NCI-H524 (cell line): ENCODE measurements at regions not wholly inside any gene's neighbourhood (a gene's known extent, or its start where the extent isn't known, plus 50 kb on each side); places are given as distances from the start of the nearest gene placed in this dataset.
"Not testable (repeated sequence)": the region's sequence is repeated elsewhere in the genome, so short reads cannot be mapped to it uniquely, and the experiment has no call there.

Source experiments
- DNase-seq, 2 experiments: peaks; one replicate each; lab custom pipeline; 2025; lab: John Stamatoyannopoulos, UW

DNA sequence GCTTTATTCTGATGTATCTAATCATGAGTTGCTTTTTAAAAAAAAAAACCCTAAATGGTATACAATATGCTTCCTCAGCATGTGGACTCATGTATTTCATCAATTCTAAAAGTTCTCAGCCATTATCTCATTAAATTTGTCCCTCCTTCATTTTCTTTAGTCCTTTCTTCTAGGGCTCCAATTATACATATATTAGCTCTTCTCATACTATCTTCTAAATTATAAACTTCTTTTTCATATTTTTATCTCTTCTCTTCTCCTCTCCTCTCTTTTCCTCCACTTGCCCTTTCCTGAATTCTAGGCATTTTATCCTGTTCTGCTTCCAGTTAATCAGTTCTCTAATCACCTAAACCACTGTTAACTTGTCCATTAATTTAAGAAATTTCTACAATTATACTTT lies 55.0 kb upstream of the IL33 start:
- no peak for DNase-seq

DNA sequence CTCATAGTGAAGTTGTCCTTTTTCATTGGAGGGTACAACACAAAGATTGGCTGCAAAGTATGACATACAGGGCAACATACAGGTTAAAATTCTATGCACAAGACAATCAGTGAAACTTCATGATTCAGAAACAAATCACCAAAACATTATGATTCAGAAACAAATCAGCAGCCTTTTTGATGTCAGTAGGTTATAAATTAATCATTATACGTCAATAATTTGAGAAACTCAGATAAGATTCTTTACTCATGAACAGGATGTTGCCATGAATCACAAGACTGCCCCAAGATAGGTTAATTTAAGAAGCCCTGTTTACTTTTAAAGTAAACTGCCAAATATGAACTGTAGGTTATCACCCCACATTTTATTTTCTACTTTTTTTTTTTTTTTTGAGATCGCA lies 62.2 kb upstream of the IL33 start:
- no peak for DNase-seq

DNA sequence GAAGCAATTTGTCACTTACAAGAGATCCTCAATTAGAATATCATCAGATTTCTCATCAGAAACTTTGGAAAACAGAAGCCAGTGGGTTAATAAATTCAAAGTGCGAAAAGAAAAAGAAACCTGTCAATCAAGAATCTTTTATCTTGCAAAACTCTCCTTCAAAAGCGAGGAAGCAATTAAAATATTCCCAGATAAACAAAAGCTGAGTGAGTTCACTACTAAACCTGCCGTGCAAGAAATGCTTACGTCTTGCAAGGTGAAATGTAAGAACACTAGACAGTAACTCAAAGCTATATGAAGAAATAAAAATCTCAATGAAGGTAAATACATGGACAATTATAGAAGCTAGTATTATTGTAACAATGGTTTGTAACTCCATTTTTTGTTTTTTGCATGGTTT lies 62.8 kb upstream of the IL33 start:
- no peak for DNase-seq

DNA sequence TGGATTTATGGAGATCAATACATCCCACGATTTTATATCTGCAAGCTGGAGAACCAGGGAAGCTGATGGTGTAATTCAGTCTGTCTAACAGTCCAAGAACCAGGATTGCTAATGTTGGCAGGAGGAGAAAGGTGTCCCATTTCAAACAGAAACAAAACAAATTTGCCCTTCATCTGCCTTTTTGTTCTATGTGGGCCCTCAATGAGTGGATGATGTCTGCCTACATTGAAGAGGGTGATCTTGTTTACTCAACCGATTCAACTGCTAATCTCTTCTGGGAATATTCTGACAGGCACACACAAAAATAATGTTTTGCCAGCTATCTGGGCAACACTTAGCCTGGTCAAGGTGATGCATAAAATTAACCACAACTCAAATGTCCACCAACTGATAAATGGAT lies 65.1 kb upstream of the IL33 start:
- DNase-seq: no peak

DNA sequence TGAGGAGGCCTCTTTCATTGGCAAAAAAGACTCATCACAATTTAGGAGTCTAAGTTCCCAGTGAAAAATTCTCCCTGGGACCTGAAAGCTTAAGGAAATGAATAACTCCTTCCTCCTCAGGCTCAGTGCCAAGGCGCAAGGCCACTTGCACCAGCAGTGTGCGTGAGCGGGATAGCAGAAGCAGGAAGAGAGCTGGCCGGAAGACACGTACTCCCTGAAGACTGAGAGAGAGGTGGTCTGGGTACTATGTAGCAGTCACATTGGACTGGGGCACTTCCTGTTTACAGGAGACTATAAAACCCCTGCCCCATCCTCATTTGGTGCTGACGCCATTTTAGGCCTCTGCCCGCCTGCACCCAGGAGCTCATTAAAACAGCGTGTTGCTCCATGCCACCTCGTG lies 66.3 kb upstream of the IL33 start:
- DNase-seq: no peak

DNA sequence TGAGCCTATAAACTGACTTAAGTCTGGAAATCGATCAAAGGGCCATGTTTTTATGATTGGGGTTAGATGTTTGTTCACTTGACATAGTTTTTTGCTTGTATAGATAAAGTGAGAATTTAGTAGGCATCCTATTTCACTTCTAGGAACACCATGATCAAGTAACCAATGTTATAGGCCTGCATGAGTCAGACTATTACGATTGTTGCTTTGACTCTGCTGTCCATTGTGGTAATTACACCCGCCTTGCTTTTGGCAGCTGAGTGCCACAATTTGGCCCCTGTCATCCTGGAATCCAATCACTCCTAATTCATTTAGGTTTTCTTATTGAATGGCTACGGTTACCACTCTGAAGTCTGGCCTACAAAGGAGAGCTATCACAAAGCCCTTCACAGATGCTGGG lies 67.8 kb upstream of the IL33 start:
- DNase-seq: no peak

DNA sequence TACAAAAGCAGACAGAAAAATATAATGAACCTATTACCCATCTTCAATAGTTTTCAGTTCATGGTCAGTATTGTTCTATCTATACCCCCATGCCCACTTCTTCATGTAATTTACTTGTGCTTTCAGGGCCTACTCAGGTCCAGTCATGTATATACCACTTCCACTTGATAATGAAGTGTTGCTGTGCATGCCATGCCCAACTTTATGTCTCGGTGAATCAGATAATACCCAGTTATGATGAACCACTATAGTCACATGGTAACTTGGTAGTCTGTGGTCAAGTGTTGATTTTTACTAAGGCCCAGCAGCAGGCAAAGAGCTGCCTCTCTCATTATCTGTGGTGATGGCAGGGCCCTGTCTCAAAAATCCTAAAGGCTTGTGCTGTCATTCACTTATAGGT lies 70.7 kb upstream of the IL33 start:
- no peak for DNase-seq

DNA sequence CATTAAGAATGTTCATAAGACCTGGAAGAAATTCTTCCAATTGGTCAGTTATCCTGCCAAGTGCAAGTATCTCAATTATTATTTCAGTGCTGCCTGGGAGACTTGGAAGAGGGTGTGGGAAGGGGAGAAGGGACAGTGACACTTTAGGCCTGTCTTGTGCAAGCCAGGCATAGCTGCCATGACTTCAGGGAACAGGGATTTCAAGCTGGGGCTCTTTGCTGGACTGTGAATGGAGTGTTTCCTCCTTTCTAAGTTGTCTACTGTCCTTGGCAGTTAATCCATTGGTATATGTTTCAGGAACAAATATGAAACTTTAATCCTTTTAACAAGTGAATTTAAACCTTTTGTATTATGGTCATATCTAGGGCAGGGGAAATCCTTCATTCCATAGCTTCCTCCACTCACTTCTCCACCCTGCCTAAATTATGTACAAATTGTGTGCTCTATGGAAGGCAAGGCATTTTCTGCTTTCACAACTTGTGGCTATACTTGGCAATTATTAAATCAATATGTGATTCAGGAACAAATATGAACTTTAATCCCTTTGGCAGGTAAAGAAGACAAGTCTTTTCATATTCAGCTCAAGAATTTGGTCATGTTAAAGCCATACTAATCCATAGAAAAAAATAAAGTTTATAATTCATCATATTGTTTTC lies 72.7 kb upstream of the IL33 start:
- DNase-seq: no peak

DNA sequence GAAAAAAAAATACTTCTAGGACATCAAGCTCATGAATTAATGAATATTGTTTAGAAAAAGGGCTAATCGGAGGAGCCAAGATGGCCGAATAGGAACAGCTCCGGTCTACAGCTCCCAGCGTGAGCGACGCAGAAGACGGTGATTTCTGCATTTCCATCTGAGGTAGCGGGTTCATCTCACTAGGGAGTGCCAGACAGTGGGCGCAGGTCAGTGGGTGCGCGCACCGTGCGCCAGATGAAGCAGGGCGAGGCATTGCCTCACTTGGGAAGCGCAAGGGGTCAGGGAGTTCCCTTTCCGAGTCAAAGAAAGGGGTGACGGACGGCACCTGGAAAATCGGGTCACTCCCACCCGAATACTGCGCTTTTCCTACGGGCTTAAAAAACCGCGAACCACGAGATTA lies 79.8 kb upstream of the IL33 start:
- not testable (repeated sequence) for DNase-seq

DNA sequence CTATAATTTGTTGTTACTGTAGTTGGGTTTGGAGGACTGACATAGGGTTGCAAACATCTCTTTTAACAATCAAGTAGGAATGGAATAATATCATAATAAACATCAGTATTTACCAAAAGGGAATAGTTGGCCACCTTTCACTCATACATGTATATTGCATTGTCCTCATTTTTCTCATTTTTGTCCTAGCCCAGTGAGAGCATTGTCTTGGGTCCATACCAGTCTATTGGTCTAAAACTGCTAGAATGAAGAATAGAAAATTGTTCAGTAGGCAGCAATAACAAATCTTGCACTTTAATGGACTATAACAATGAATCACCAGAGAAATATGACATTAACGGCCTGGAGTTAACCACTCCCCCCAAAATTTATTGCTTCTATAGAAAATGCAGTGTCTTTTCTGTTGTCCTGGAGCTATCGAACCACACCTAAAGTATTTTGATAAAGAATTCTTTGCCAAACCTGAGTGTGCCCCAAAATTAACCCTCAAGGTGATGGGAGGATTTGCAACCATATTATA lies 80.9 kb upstream of the IL33 start:
- no peak for DNase-seq

DNA sequence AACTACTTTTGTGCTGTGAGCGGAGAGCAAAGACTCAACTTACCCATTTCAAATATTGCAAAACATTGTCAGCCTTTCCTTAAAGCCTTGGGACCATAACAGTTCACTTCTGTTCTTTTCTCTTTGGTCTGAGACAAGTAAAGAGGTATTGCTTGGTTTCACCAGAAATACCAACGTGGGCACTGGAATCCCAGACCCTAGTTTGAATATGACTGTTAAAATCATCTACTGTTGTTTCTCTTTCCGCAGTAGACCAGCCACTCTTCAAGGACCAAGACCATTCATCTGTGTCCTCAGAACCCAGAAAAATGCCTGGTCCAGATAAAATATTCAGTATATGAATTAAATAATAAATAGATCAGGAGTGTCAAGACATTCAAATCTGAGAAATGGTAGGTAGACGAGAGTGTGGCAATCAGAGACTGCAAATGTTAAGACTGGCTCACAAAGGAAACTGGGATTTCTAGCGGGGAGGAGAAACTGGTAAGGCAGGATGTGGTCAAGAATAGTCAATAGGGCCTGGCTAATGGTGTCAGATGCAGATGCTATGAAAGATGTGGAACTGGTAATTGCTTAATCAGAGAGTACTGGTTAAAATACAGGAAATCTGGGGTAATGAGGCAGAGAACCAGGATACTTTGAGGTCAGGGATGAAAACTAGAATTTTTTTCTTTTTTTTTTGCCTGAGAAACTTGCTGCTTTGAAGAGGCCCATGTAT lies 82.1 kb upstream of the IL33 start:
- no peak for DNase-seq

DNA sequence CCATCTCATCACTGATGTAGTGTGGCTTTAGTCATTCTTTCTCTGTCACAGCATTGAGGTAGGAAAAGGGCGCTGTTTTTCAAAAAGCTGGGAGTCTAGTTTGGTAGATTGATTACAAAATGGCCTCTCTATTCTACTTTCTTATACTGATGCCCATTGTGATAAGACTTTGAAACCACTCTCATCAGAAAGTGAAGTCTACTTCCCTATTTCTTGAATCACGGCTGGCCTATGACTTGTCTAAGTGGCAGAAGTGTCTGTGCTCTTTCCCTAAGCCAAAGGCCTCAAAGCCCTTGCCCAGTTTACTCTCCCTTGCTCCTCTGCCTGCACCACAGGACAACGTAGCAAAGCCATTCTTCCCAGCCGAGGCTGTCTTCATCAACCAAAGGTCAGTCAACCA lies 83.0 kb upstream of the IL33 start:
- no peak for DNase-seq

DNA sequence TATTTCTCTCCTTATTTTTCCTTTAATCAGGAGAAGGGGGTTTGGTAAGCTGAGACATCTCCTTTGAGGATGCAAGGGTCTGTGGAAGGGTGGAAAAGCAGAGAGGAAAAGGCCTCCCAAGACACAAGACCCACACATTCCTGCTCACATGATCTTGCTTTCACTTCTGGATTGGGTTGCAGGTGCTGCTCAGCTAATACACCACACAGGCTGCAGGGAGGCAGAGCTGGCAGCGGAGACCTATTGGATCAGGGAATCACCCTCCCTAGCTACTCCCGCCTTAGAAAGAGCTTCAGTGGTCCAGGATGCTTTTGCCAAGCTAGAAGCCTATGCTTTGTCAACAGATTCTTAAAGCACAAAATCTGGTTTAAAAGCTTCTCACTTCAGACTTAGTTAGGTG lies 87.6 kb upstream of the IL33 start:
- no peak for DNase-seq

DNA sequence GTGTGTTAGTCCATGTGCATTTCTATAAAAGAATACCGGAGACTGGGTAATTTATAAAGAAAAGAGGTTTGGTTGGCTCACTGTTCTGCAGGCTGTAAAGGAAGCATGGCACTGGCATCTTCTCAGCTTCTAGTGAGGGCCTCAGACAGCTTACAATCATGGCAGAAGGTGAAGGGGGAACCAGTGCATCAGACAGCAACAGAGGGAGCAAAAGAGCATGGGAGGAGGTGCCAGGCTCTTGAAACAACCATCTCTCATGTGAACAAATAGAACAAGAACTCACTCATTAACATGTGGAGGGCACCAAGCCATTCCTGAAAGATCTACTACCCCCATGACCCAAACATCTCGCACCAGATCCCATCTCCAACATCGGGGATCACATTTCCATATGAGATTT lies 89.2 kb upstream of the IL33 start:
- DNase-seq: no peak

DNA sequence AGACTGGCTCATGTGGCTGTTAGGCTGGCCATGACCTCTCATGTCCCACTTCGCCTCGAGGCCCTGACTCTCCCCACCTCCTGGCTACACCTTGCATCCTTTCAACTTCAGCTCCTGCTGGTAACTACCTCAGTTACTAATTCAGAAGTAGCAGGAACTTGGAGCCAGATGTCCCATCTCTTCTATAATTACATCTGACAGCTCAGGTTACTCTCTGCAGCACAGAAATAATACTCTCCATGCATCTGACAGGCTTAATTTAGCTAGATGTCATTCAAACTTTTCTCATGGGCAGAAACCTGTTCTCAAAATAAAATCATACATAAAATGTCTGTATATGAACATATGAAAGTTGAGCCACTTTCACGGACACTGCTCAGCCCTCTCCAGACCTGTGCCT lies 92.2 kb upstream of the IL33 start:
- peak; percentile 20 to 84 for DNase-seq

DNA sequence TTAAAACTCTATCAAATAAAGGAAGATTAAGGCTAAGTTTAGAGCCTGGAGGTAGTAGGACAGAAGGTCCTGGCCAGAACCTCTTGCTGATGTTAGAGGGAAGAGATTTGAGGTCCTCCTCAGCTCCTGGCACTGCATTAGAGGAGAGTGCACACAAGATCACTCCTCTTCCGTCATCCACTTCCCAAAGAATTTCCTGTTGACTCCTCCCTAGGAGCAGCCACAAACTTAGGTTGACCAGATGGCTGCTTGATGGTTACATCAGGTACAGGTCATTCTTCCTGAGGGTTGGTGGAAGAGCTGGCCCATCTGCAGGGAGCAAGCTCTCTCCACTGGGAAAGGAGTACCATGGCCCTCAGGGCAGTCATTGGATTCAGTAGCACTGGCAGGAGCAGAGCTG lies 93.9 kb upstream of the IL33 start:
- no peak for DNase-seq

DNA sequence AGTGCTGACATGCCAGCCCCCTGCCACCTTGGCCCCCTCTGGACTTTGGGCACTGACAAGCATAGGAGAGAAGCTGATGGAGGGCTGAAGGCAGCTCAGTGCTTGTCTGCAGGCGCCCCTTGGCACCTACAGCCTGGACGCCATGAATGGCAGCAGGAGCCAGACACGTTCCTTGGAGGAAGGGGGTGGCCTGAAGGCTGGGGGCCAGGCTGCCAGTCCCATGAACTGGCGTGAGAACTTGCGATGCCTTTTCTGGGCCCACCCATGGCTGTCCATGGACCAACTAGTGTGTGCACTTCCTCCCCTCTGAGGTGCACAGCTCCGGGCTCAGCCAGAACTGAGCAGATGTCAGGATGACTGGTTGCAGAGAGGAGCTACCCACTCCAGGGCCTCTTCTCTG lies 99.0 kb upstream of the RANBP6 start:
- no peak for DNase-seq

DNA sequence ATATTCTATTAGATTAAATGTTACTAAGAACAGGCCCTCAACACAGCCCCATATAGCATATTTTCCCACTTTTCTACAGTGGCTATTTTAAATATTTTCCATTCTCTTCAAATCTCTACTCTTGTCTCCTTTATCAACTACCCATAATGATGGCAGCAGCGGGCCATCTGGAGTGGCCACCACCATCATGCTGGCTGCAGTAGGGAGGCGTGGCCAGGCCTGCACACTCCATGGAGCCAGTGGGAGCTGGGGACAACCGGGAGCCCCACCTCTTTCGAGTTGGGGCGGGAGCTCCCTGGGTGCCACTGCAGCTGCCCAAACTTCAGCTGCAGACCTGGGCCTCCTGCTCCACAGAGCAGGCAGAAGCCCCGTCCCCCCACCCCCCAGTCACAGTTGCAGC lies 98.4 kb upstream of the RANBP6 start:
- no peak for DNase-seq

DNA sequence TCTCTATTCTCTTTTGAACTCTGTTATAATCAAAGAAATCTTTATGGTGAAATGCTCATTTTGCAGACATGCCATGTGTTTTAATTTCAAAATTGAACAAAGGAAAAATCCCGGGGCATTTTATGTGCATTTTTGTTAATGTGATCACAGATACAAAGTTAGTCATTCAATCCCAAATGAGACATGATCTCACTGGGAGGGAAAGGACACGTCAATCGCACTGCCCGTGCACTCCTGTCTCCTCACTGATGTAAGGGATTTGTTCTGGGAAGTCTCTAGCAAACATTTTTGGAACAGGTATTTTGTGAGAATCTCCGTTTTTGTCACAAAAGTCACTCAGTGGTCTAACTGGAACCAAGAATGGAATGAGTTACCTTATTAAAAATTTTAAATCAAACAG lies 97.9 kb upstream of the RANBP6 start:
- no peak for DNase-seq

DNA sequence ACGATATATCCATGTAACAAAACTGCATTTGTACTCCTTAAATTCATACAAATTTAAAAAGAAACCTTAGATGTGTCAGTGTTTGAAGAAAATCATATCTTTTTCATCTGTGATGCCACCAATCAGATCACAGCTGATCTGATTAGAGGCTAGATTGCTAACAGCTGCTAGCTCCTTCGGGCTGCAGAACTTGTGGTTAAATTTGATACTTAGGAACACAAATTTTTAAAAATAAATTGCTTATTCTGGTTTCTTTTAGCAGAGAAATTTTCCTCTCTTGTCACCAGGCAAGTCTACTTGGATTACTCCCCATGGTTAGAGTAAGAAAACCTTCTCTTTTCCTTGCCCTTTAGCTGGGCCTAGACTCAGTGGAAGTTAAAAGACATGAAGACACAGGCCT lies 94.6 kb upstream of the RANBP6 start:
- no peak for DNase-seq

DNA sequence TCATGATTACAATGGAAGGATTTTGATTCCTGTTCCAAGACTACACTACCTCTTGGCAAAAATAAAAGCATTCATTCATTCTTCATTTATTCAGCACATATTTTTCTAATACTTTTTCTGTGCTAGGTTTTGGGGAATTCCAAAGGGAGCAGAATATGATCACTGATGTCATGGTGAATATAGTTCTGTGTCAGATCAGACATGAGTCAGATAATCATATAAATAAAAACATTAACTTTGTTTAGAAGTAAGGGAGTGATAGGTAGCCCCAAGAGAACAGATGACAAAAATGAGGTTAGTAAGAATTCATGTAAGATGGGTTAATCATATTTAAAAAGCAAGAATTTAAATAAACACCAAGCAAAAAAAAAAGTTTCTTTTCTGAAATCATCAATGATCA lies 94.1 kb upstream of the RANBP6 start:
- DNase-seq: no peak

DNA sequence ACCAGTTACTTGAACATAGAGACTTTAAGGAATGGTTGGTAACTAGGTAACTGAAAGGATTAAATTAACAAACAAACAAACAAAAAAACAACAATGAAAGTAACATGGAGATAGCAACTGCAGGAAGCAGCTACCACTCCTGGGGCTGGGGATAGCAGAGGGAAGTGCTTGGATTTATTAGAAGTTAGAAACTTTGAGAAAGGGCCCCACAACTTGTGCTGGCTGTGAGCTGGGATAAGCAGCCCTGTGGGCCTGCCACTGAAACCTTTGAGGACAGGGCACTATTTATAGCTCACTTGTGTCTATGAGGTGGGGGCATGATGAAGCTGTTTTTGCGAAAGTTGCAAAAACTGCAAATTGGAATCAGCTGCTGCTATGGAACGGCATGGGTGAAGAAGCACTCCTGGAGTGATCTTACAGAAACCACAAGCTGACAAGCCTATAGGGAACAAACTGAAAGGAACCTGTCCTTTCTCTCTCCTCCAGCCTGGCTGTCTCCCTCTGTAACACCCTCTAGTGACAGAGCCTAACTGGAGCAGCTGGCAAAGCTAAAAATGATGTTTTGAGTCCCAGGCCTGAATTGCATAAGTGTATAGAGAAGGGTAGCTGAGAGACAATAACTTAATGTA lies 91.4 kb upstream of the RANBP6 start:
- peak in 1 of 2 experiments; percentile 35 for DNase-seq

DNA sequence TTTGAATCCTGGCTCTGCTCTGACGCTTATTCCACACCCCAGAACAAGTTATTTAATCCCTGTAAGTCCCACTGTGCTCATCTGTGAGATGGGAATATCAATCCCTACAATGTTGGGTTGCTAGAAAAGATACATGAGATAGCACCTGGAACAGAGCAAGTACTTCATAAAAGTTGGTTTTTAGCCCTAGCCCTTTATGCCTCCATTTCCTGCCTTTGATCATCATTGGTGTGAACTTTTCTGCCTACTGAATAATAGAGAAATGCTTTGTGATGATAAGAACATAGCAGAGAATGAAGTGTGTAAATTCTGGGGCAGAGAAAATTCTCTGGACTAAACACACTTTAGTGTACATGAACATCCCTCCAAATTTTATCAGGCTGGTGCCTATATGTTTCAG lies 90.3 kb upstream of the RANBP6 start:
- DNase-seq: no peak
